ENCODE measurements at regions not wholly inside any gene's neighbourhood (a gene's known extent, or its start where the extent isn't known, plus 50 kb on each side); places are given as distances from the start of the nearest gene placed in this dataset.

- TF ChIP-seq POLR2AphosphoS5 (IDR thresholded peaks at IDR 0.05; ENCODE audit: low read depth, low read length): no peak
- TF ChIP-seq TAF1 (IDR thresholded peaks at IDR 0.05; ENCODE audit: borderline replicate concordance, insufficient read depth, low read length): no peak
- no peak for TF ChIP-seq SIN3A (IDR thresholded peaks at IDR 0.05; ENCODE audit: borderline replicate concordance, insufficient read depth, low read length)
- TF ChIP-seq FOXP2 (optimal IDR thresholded peaks at IDR 0.05; ENCODE audit: borderline replicate concordance, extremely low read depth, extremely low read length, insufficient read depth): no peak
- TF ChIP-seq, protein P1, sequence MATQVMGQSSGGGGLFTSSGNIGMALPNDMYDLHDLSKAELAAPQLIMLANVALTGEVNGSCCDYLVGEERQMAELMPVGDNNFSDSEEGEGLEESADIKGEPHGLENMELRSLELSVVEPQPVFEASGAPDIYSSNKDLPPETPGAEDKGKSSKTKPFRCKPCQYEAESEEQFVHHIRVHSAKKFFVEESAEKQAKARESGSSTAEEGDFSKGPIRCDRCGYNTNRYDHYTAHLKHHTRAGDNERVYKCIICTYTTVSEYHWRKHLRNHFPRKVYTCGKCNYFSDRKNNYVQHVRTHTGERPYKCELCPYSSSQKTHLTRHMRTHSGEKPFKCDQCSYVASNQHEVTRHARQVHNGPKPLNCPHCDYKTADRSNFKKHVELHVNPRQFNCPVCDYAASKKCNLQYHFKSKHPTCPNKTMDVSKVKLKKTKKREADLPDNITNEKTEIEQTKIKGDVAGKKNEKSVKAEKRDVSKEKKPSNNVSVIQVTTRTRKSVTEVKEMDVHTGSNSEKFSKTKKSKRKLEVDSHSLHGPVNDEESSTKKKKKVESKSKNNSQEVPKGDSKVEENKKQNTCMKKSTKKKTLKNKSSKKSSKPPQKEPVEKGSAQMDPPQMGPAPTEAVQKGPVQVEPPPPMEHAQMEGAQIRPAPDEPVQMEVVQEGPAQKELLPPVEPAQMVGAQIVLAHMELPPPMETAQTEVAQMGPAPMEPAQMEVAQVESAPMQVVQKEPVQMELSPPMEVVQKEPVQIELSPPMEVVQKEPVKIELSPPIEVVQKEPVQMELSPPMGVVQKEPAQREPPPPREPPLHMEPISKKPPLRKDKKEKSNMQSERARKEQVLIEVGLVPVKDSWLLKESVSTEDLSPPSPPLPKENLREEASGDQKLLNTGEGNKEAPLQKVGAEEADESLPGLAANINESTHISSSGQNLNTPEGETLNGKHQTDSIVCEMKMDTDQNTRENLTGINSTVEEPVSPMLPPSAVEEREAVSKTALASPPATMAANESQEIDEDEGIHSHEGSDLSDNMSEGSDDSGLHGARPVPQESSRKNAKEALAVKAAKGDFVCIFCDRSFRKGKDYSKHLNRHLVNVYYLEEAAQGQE (IDR thresholded peaks at IDR 0.05; ENCODE audit: insufficient read depth in 1 of 2, low read depth in 2 of 2, low read length in 2 of 2): no peak
These were observed 102.9 kb upstream of the THUMPD2 start for GRCh38 chr2:39881948-39882347.

- TF ChIP-seq SIN3A (IDR thresholded peaks at IDR 0.05; ENCODE audit: borderline replicate concordance, insufficient read depth, low read length) (no peak), TAF1 (IDR thresholded peaks at IDR 0.05; ENCODE audit: borderline replicate concordance, insufficient read depth, low read length) (no peak), FOXP2 (optimal IDR thresholded peaks at IDR 0.05; ENCODE audit: borderline replicate concordance, extremely low read depth, extremely low read length, insufficient read depth) (no peak), POLR2AphosphoS5 (IDR thresholded peaks at IDR 0.05; ENCODE audit: low read depth, low read length) (no peak)
- TF ChIP-seq, protein P1 (IDR thresholded peaks at IDR 0.05; ENCODE audit: insufficient read depth in 1 of 2, low read depth in 2 of 2, low read length in 2 of 2): no peak
These were observed 102.4 kb upstream of the THUMPD2 start for GRCh38 chr2:39881494-39881893.

GRCh38 chr2:39875914-39876267, 96.8 kb upstream of the THUMPD2 start:
- TF ChIP-seq FOXP2 (optimal IDR thresholded peaks at IDR 0.05; ENCODE audit: borderline replicate concordance, extremely low read depth, extremely low read length, insufficient read depth) (no peak), TAF1 (IDR thresholded peaks at IDR 0.05; ENCODE audit: borderline replicate concordance, insufficient read depth, low read length) (no peak), SIN3A (IDR thresholded peaks at IDR 0.05; ENCODE audit: borderline replicate concordance, insufficient read depth, low read length) (no peak), POLR2AphosphoS5 (IDR thresholded peaks at IDR 0.05; ENCODE audit: low read depth, low read length) (no peak)
- TF ChIP-seq, protein P1 (IDR thresholded peaks at IDR 0.05; ENCODE audit: insufficient read depth in 1 of 2, low read depth in 2 of 2, low read length in 2 of 2): no peak

- TF ChIP-seq, protein P1 (IDR thresholded peaks at IDR 0.05; ENCODE audit: insufficient read depth in 1 of 2, low read depth in 2 of 2, low read length in 2 of 2): no peak
- TF ChIP-seq FOXP2 (optimal IDR thresholded peaks at IDR 0.05; ENCODE audit: borderline replicate concordance, extremely low read depth, extremely low read length, insufficient read depth) (no peak), SIN3A (IDR thresholded peaks at IDR 0.05; ENCODE audit: borderline replicate concordance, insufficient read depth, low read length) (no peak), TAF1 (IDR thresholded peaks at IDR 0.05; ENCODE audit: borderline replicate concordance, insufficient read depth, low read length) (no peak)
These were observed 96.3 kb upstream of the THUMPD2 start for GRCh38 chr2:39875182-39875913.
